IgD-negative memory B cell (primary cell): ENCODE measurements at regions not wholly inside any gene's neighbourhood (a gene's known extent, or its start where the extent isn't known, plus 50 kb on each side); places are given as distances from the start of the nearest gene placed in this dataset.
A peak's percentile ranks its signal among the peaks of the same experiment; 100 is the strongest.
"Not testable (repeated sequence)": the region's sequence is repeated elsewhere in the genome, so short reads cannot be mapped to it uniquely, and the experiment has no call there.

ENCODE experiments used
- H3K27ac Mint-ChIP-seq, 3 donors: one replicate each; pipeline ENCODE4 v1.8.0; 2020 to 2022; ENCODE audit warnings: mild to moderate bottlenecking in 3 of 3, mixed read lengths in 3 of 3, moderate library complexity in 1 of 3
- H3K27me3 Mint-ChIP-seq: one replicate; pipeline ENCODE4 v1.8.0; 2021; ENCODE audit warnings: mixed read lengths
- H3K36me3 Mint-ChIP-seq: one replicate; pipeline ENCODE4 v1.8.0; 2020; ENCODE audit warnings: mild to moderate bottlenecking, mixed read lengths
- H3K4me1 Mint-ChIP-seq, 3 donors: one replicate each; pipeline ENCODE4 v1.8.0; 2020 to 2022; ENCODE audit warnings: mixed read lengths in 3 of 3, mild to moderate bottlenecking in 1 of 3
- H3K4me3 Mint-ChIP-seq, 4 donors: one replicate each; pipeline ENCODE4 v1.8.0; 2020 to 2022; ENCODE audit warnings: mild to moderate bottlenecking in 4 of 4, mixed read lengths in 4 of 4, moderate library complexity in 3 of 4
- H3K9me3 Mint-ChIP-seq, 3 donors: one replicate each; pipeline ENCODE4 v1.8.0; 2020 to 2021; ENCODE audit warnings: mixed read lengths in 3 of 3, mild to moderate bottlenecking in 1 of 3

DNA sequence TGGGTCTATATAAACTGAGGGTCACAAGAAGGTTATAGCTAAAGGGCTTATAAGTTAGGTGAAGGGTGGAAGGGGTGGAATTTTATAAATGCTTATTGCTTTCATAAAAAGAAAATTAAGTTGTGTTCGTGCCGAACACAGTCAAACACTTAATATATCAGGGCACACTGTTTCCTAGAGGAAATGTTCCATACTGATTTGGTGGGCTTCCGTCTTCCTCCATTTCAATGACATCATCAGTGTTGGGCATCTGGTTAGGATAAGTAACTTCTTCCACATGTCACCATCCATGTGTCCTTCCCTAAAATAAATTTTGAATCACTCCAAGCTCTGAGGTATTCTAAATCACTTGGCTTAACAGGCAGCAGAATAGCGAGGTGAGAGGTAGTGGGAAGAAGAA is 466.4 kb downstream of the MED13L start:
- peaks cover 5% of the 10 kb centered on the region for H3K27me3 Mint-ChIP-seq
- no peaks in the 10 kb centered on the region for H3K4me1 Mint-ChIP-seq
- H3K9me3 Mint-ChIP-seq: peaks cover 5 to 8% (median 5%) of the 10 kb centered on the region in 3 donors
- H3K27ac Mint-ChIP-seq: no peak overlapping the region
- no peak overlapping the region for H3K4me3 Mint-ChIP-seq
- no peaks in the 10 kb centered on the region for H3K36me3 Mint-ChIP-seq

DNA sequence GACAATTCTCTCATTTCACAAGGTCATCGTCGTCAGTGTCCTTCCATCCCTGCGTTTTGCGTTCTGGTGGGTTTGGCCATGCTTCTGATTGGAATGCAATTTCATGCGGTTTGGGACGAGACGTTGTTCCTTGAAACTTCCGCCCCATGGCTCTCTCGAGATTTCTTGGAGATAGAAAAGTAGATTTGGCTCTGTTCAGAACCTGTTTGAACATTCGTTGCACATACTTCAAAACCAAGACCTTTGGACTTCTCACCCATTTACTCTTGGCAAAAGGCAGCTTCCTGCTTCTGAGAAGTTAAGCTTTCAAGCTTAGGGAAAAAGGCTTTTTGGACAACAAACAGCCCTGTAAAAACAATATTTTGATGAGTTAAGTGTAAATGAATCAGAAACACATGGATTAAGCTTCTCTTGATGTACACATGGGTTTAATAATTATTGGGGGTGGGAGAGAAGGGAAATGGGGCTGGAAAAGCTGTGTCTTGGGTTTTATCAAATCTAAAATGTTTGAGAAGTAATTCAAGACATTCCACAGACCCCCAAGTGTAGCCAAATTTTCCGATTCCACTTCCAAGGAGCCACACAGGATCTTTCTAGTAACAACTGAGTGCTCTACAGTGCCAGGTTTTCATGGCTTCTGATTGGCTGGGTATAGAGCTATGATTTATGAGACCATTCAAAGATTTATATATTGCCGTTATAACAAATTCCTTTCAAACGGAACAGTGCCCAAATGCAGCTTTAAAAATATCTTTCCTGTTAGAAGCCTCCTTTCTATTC is 467.2 kb downstream of the MED13L start:
- H3K27me3 Mint-ChIP-seq: peaks cover 6% of the 10 kb centered on the region
- H3K9me3 Mint-ChIP-seq: peaks cover 5 to 8% (median 5%) of the 10 kb centered on the region in 3 donors
- H3K27ac Mint-ChIP-seq: no peak overlapping the region
- H3K4me3 Mint-ChIP-seq: no peak overlapping the region
- H3K4me1 Mint-ChIP-seq: no peaks in the 10 kb centered on the region
- no peaks in the 10 kb centered on the region for H3K36me3 Mint-ChIP-seq

DNA sequence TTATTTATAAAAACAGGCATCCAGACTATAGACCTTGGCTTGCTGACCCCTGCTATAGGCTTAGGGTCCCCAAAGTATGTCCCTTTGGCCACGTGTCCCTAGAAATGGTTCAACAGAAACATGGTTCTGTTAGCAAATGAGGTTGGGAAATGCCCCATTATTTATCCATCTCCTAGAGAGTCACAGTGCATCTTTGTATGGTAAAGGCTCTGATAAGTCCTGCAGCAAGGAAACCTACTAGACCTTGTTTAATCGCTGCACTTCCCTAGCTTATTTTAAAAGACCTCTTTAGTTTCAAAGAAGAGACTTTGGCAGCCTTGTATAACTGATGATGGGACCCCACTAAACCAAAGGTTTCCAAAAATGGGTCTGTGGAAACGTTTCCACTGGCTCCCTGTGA is 471.5 kb downstream of the MED13L start:
- Mint-ChIP-seq H3K4me3 (no peak overlapping the region), H3K9me3 (peaks cover 1 to 2% (median 2%) of the 10 kb centered on the region in 3 donors), H3K27ac (no peak overlapping the region), H3K36me3 (no peaks in the 10 kb centered on the region), H3K27me3 (peaks cover 6% of the 10 kb centered on the region), H3K4me1 (no peaks in the 10 kb centered on the region)

DNA sequence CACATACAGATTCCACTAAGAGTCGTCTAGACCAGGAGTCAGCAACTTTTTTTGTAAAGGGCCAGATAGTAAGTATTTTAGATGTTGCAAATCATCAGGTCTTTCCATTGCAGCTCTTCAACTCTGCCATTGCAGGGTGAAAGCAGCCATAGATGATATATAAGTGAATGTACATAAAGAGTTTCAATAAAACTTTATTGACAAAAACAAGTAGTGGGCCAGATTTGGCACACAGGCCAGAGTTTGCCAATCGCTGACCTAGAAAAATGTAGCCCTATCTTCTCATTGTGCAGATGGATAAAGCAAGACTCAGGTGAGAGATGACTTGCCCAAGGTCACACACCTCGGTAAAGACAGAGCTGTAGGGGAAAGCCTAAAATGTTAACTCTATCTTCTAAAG is 474.7 kb downstream of the MED13L start:
- Mint-ChIP-seq H3K27me3 (peaks cover 3% of the 10 kb centered on the region), H3K4me1 (no peaks in the 10 kb centered on the region), H3K4me3 (no peak overlapping the region), H3K36me3 (no peaks in the 10 kb centered on the region), H3K9me3 (peaks cover 0 to 2% (median 1%) of the 10 kb centered on the region in 3 donors), H3K27ac (no peak overlapping the region)

DNA sequence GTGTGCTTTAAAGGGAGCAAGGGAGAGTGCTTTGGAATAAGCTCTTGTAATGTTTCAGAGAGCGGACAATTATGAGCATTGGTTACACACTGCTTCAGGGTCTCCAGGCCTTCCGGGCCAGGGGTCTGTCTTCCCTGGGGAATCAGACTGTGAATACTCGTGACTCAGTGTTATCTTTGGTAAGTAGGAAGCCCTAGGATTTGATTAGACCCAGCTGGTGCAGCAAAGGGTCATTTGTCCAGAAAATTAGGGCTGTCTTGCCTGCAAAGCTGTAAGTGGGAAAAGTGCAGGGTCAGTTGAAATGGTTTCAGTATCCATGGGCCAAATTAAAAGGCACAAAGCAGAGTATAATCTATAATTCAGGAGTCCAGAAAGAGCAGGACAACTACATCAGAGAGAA is 475.6 kb downstream of the MED13L start:
- no peaks in the 10 kb centered on the region for H3K36me3 Mint-ChIP-seq
- peaks cover 0 to 2% (median 1%) of the 10 kb centered on the region in 3 donors for H3K9me3 Mint-ChIP-seq
- H3K4me1 Mint-ChIP-seq: no peaks in the 10 kb centered on the region
- no peak overlapping the region for H3K27ac Mint-ChIP-seq
- H3K4me3 Mint-ChIP-seq: no peak overlapping the region
- peaks cover 2% of the 10 kb centered on the region for H3K27me3 Mint-ChIP-seq

DNA sequence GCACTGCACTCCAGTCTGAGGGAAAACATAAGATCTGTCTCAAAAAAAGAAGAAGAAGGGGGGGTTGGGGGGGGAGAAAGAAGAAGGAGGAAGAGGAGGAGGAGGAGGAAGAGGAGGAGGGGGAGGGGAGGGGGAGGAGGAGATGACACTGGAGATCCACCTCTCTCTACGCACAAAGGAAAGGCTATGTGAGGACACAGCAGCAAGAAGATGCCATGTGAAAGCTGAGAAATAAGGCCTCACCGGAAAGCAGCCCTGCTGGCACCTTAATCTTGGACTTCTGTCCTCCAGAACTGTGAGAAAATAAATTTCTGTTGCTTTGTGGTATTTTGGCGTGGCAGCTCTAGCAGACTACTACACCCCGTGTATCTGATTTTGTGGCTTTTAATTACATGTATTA is 477.9 kb downstream of the MED13L start:
- Mint-ChIP-seq H3K27ac (no peak overlapping the region), H3K36me3 (no peaks in the 10 kb centered on the region), H3K4me3 (no peak overlapping the region), H3K27me3 (peaks cover 4% of the 10 kb centered on the region), H3K9me3 (peaks cover 0 to 2% (median 1%) of the 10 kb centered on the region in 3 donors), H3K4me1 (no peaks in the 10 kb centered on the region)

DNA sequence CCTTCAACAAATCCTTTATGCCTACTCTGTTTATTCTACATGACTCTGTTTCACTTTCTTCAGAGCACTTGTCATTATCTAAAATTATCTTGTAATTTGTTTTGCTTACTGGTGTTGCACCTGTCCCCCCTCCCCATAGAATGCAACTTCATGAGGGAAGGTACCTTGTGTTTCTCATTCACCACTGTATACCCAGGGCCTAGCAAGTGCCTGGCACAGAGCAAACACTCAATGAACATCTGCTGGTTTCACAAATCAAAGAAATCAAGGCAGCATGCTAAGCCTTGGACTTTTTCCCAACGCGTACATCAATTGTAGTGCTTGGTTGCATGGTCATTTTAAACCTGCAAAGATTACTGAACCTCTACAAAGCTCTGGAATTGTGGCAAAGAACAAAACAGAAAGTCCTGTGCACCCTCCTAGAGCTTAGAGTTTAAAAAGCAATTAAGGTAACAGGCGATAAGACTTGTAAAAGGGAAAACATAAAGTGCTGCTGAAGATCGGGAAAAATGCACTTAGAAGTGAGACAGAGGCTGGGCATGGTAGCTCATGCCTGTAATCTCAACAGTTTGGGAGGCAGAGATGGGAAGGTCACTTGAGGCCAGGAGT is 479.1 kb downstream of the MED13L start:
- no peaks in the 10 kb centered on the region for H3K36me3 Mint-ChIP-seq
- H3K4me1 Mint-ChIP-seq: no peaks in the 10 kb centered on the region
- no peak overlapping the region for H3K4me3 Mint-ChIP-seq
- peaks cover 0 to 5% (median 2%) of the 10 kb centered on the region in 3 donors for H3K9me3 Mint-ChIP-seq
- peaks cover 8% of the 10 kb centered on the region for H3K27me3 Mint-ChIP-seq
- H3K27ac Mint-ChIP-seq: no peak overlapping the region

DNA sequence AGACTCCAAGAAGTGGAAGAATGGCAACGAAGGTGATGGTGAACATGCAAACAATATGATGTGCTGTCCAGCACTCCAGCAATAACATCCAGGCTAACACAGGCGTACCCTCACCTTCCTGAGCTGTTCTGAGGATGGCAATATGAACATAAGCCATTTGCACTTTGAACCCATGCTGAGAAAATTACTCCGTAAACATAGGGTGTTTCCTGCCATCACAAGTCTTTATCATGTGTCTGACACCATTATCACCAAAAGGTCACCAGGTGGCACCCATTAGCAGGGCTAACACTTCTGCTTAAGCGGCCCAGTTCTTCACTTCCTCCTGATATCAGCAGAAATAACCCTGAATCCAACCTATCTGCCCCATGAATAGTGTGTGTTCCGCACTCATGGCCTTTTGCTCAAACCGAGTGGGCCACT is 482.8 kb downstream of the MED13L start:
- H3K27me3 Mint-ChIP-seq: peaks cover 14% of the 10 kb centered on the region
- no peak overlapping the region for H3K4me3 Mint-ChIP-seq
- no peak overlapping the region for H3K27ac Mint-ChIP-seq
- no peaks in the 10 kb centered on the region for H3K4me1 Mint-ChIP-seq
- H3K36me3 Mint-ChIP-seq: no peaks in the 10 kb centered on the region
- H3K9me3 Mint-ChIP-seq: peaks cover 0 to 4% (median 0%) of the 10 kb centered on the region in 3 donors

DNA sequence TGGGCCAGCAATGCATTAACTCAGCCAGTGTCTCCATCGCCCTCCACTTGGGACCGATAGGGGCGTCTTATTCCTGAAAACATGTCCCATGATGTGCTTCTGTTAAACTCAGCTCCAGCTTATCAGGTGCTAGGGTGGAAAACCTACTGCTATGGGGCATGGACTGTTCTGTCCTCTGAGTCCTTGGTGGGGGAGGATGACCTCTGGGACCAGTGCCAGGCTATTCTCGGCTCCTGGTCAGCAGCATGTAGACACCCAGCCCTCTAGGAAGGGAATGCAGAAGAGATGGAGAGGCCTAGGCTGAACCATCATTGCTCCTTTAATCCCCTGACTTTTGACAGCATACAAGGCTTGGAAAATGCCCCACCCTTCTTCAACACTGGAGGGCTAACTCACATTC is 486.2 kb downstream of the MED13L start:
- H3K27me3 Mint-ChIP-seq: peaks cover 14% of the 10 kb centered on the region
- no peaks in the 10 kb centered on the region for H3K36me3 Mint-ChIP-seq
- no peaks in the 10 kb centered on the region for H3K4me1 Mint-ChIP-seq
- peaks cover 0 to 4% (median 0%) of the 10 kb centered on the region in 3 donors for H3K9me3 Mint-ChIP-seq
- H3K27ac Mint-ChIP-seq: no peak overlapping the region
- no peak overlapping the region for H3K4me3 Mint-ChIP-seq

DNA sequence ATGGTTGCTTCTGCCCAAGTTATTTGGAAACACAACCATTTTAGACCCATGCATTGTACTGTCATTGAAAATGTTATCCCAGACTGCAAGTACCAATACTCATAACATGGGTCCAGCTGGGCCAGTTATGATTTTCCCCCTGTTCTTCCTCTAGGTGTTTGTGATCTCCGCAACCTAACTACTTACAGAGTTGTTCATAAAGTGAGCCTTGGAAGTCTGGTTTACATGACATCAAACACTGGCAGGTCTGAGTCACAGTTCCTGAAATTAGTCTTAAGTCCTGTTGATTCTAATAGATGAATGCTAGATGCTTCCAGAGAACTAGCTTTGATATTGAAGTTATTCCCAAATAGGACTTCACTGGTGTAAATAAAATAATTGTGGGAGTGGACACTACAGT is 487.0 kb downstream of the MED13L start:
- H3K4me1 Mint-ChIP-seq: no peaks in the 10 kb centered on the region
- H3K27me3 Mint-ChIP-seq: peaks cover 12% of the 10 kb centered on the region
- peaks cover 0 to 4% (median 0%) of the 10 kb centered on the region in 3 donors for H3K9me3 Mint-ChIP-seq
- H3K36me3 Mint-ChIP-seq: no peaks in the 10 kb centered on the region
- H3K27ac Mint-ChIP-seq: no peak overlapping the region
- no peak overlapping the region for H3K4me3 Mint-ChIP-seq

DNA sequence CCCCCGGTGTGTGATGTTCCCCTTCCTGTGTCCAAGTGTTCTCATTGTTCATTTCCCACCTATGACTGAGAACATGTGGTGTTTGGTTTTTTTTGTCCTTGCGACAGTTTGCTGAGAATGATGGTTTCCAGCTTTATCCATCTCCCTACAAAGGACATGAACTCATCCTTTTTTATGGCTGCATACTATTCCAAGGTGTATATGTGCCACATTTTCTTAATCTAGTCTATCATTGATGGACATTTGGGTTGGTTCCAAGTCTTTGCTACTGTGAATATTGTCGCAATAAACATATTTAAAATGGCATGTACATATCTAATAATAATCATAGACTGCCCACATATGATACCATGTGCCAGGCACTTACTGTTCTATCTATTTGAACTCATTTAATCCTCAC is 491.0 kb downstream of the MED13L start:
- H3K27me3 Mint-ChIP-seq, H3K36me3 Mint-ChIP-seq, H3K4me1 Mint-ChIP-seq, H3K4me3 Mint-ChIP-seq, H3K9me3 Mint-ChIP-seq, H3K27ac Mint-ChIP-seq: not testable (repeated sequence)

DNA sequence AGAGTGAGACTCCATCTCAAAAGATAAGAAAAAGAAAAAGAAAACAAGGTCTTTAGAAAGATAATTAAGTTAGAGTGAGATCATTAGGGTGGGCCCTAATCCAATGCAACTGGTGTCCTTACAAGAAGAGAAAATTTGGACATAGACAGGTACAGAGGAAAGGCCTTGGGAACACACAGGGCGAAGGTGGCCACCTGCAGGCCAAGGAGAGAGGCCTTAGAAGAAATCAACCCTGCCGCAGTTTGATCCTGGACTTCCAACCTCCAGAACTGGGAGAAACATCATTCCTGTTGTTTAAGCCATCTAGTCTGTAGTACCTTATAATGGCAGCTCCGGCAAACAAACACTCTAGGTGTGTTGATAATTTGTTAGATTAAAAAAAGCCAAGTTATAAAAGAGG is 491.9 kb downstream of the MED13L start:
- no peak overlapping the region for H3K27ac Mint-ChIP-seq
- no peaks in the 10 kb centered on the region for H3K36me3 Mint-ChIP-seq
- peaks cover 0 to 6% (median 4%) of the 10 kb centered on the region in 3 donors for H3K9me3 Mint-ChIP-seq
- no peak overlapping the region for H3K4me3 Mint-ChIP-seq
- H3K4me1 Mint-ChIP-seq: no peaks in the 10 kb centered on the region
- H3K27me3 Mint-ChIP-seq: no peaks in the 10 kb centered on the region

DNA sequence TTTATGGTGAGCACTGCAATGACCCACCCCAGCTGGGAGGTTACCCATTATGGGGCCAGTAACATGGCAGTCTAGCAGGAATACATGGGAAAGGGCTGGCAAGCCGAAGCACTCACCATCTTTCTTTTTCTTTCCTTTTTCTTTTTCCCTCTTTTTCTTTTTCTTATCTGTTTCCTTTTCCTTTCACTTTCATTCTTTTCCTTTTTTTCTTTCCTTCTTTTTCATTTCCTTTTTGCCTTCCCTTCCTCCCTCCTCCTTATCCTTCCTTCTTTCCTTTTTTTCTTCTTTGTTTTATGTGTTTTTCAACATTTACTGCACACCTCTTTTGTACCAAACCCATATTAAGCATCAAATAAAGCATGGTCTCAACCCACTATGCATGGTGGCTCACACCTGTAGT is 501.1 kb downstream of the MED13L start:
- H3K27ac Mint-ChIP-seq: no peak overlapping the region
- H3K9me3 Mint-ChIP-seq: peaks cover 2 to 10% (median 3%) of the 10 kb centered on the region in 3 donors
- H3K4me1 Mint-ChIP-seq: no peaks in the 10 kb centered on the region
- H3K27me3 Mint-ChIP-seq: peaks cover 1% of the 10 kb centered on the region
- H3K4me3 Mint-ChIP-seq: no peak overlapping the region
- no peaks in the 10 kb centered on the region for H3K36me3 Mint-ChIP-seq

DNA sequence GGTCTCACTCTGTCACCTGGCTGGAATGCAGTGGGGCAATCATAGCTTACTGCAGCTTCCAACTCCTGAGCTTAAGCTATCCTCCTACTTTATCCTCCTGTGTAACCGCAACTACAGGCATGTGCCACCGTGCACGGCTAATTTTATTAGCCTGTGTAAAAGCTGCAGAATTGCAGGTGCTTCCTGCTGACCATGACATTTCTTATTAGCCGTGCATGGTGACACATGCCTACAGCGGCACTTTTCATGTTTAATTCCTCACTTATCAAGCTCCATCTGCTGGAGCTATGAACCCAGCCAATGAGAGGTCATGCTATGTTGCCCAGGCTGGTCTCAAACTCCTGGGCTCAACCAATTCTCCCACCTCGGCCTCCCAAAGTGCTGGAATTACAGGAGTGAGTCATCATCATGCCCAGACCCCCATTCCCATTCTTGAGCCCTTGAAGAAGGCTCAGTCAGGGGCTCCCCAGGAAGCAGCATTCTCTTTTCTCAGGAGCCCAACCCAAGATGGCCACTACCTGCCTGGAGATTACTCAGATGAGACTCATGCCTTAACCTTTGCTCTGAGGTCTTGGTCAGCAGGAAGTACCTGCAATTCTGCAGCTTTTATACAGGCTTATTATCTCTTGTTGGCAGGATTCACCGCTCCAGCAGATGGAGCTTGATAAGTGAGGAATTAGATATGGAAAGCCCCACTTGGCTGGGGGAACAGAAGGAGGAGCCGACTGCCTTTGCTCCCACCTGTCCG is 503.2 kb downstream of the MED13L start:
- Mint-ChIP-seq H3K4me1 (no peaks in the 10 kb centered on the region), H3K4me3 (no peak overlapping the region), H3K27ac (no peak overlapping the region), H3K36me3 (no peaks in the 10 kb centered on the region), H3K9me3 (peaks cover 1 to 11% (median 2%) of the 10 kb centered on the region in 3 donors), H3K27me3 (peaks cover 1% of the 10 kb centered on the region)

DNA sequence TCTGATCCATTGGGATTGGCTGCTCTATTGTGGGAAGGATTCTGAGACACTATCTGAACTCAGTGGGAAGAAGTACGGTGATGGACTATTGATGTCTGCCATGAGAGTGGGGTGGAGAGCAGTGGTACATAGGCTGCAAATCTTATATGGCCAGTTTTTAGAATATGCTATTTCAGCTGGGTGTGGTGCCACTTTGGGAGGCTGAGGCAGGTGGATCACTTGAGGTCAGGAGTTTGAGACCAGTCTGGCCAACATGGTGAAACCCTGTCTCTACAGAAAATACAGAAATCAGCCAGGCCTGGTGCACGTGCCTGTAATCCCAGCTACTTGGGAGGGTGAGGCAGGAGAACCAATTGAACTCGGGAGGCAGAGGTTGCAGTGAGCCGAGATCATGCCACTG is 505.9 kb downstream of the MED13L start:
- Mint-ChIP-seq H3K36me3 (no peaks in the 10 kb centered on the region), H3K27ac (peak overlapping the region in 1 of 3 donors; percentile 41), H3K4me1 (no peaks in the 10 kb centered on the region), H3K27me3 (peaks cover 1% of the 10 kb centered on the region), H3K4me3 (no peak overlapping the region), H3K9me3 (peaks cover 0 to 11% (median 2%) of the 10 kb centered on the region in 3 donors)
